GM23248 (cell line): ENCODE measurements at regions not wholly inside any gene's neighbourhood (a gene's known extent, or its start where the extent isn't known, plus 50 kb on each side); places are given as distances from the start of the nearest gene placed in this dataset.

ENCODE experiments used
- DNase-seq: peaks from one replicate; pipeline ENCODE4 v3.0.0-alpha.2; 2015
- H2AFZ ChIP-seq: fragments of 200-600 bp; sonication (generic); 2 replicates; pipeline ENCODE4 v1.6.1; 2016; ENCODE audit warnings: antibody characterized with exemption
- H3F3A ChIP-seq: fragments of 200-600 bp; sonication (generic); 2 replicates; pipeline ENCODE4 v1.6.1; 2016; ENCODE audit warnings: mild to moderate bottlenecking, antibody characterized with exemption, mixed run types; ENCODE audit not compliant: insufficient read depth
- H3K27ac ChIP-seq: fragments of 200-600 bp; sonication (generic); 2 replicates; pipeline ENCODE4 v1.5.1; 2016; ENCODE audit warnings: mild to moderate bottlenecking
- H3K27me3 ChIP-seq: fragments of 200-600 bp; sonication (generic); replicated peaks from 2 replicates; pipeline ENCODE4 v1.6.1; 2016; ENCODE audit warnings: mild to moderate bottlenecking; ENCODE audit not compliant: insufficient read depth
- H3K36me3 ChIP-seq: fragments of 200-600 bp; sonication (generic); 2 replicates; pipeline ENCODE4 v1.6.1; 2016; ENCODE audit warnings: low read depth, mild to moderate bottlenecking
- H3K4me1 ChIP-seq: fragments of 200-600 bp; sonication (generic); 2 replicates; pipeline ENCODE4 v1.6.1; 2016; ENCODE audit warnings: mild to moderate bottlenecking; ENCODE audit not compliant: insufficient read depth
- H3K4me2 ChIP-seq: fragments of 200-600 bp; sonication (generic); one replicate; pipeline ENCODE4 v1.6.1; 2016; ENCODE audit warnings: mild to moderate bottlenecking; ENCODE audit not compliant: unreplicated experiment
- H3K4me3 ChIP-seq: fragments of 200-600 bp; sonication (generic); 2 replicates; pipeline ENCODE4 v1.5.1; 2016; ENCODE audit warnings: mild to moderate bottlenecking
- H3K79me2 ChIP-seq: fragments of 200-600 bp; sonication (generic); 2 replicates; pipeline ENCODE4 v1.6.1; 2016; ENCODE audit warnings: mild to moderate bottlenecking; ENCODE audit not compliant: insufficient read depth
- H3K9ac ChIP-seq: fragments of 200-600 bp; sonication (generic); 2 replicates; pipeline ENCODE4 v1.6.1; 2016; ENCODE audit warnings: mild to moderate bottlenecking
- H3K9me2 ChIP-seq: fragments of 200-600 bp; sonication (generic); 2 replicates; pipeline ENCODE4 v1.6.1; 2016; ENCODE audit warnings: mixed run types, mild to moderate bottlenecking, moderate library complexity; ENCODE audit not compliant: insufficient read depth
- H3K9me3 ChIP-seq: fragments of 200-600 bp; sonication (generic); one replicate; pipeline ENCODE4 v1.6.1; 2017; ENCODE audit warnings: low read depth
- H4K20me1 ChIP-seq: fragments of 200-600 bp; sonication (generic); 2 replicates; pipeline ENCODE4 v1.6.0; 2016; ENCODE audit not compliant: insufficient read depth
- EZH2 ChIP-seq: fragments of 200-600 bp; sonication (generic); IDR thresholded peaks from 2 replicates; pipeline ENCODE4 v1.6.1; 2018; ENCODE audit warnings: antibody characterized with exemption, mild to moderate bottlenecking; ENCODE audit not compliant: insufficient read depth, poor library complexity, severe bottlenecking
- EZH2phosphoT487 ChIP-seq: fragments of 200-600 bp; sonication (generic); IDR thresholded peaks from 2 replicates; pipeline ENCODE4 v1.6.1; 2018; ENCODE audit warnings: antibody characterized with exemption, moderate library complexity, mild to moderate bottlenecking, low read depth; ENCODE audit not compliant: insufficient read depth
- WGBS, 2 experiments: methylation state at CpG; one replicate each; pipeline ENCODE4 v1.1.6; 2015 to 2017; ENCODE audit warnings: low lambda C conversion rate in 2 of 2, low coverage in 1 of 2; ENCODE audit errors: missing lambda C conversion rate in 2 of 2; 5-methylcytosine and 5-hydroxymethylcytosine counted together
- in situ Hi-C: fragments of 300-500 bp; cut with MboI; formaldehyde crosslinking; loops from 2 replicates; pipeline ENCODE4 v1.15.0; 2020

- no peaks in the 10 kb centered on the region for H3K9me2 ChIP-seq
- no peak overlapping the region for H3K9ac ChIP-seq
- in situ Hi-C loops, result loop anchor here (25.0 kb wide), 1 partner anchor 1047 kb away; no protein-coding TSS in a partner anchor
- no peaks in the 10 kb centered on the region for H3K4me1 ChIP-seq
- no peak for DNase-seq
- H3K36me3 ChIP-seq, result no peaks in the 10 kb centered on the region
- no peak overlapping the region for H3K4me3 ChIP-seq
- no peak overlapping the region for H2AFZ ChIP-seq
- H4K20me1 ChIP-seq, result no peaks in the 10 kb centered on the region
- H3K79me2 ChIP-seq, result no peaks in the 10 kb centered on the region
- H3K9me3 ChIP-seq, result no peaks in the 10 kb centered on the region
- H3K27me3 ChIP-seq, result no peaks in the 10 kb centered on the region
- no peaks in the 10 kb centered on the region for H3F3A ChIP-seq
- H3K27ac ChIP-seq, result no peak overlapping the region
- WGBS, 2 experiments, result 92 to 97% methylated on average over 5 of the region's 5 CpGs
- TF ChIP-seq EZH2phosphoT487 (no peak), EZH2 (no peak)
- no peak overlapping the region for H3K4me2 ChIP-seq
Measured at GRCh38 chr2:235140801-235141081, 188.9 kb downstream of the SH3BP4 start.

GRCh38 chr2:235141411-235142128, 189.8 kb downstream of the SH3BP4 start:
- in situ Hi-C loops, result loop anchor here (25.0 kb wide), 1 partner anchor 1046 kb away; no protein-coding TSS in a partner anchor
- Histone ChIP-seq H3K27ac (no peak overlapping the region), H4K20me1 (no peaks in the 10 kb centered on the region), H3K9ac (no peak overlapping the region), H3K4me3 (no peak overlapping the region), H3K9me3 (no peaks in the 10 kb centered on the region), H3K4me2 (no peak overlapping the region), H3F3A (no peaks in the 10 kb centered on the region), H2AFZ (no peak overlapping the region), H3K27me3 (no peaks in the 10 kb centered on the region), H3K36me3 (no peaks in the 10 kb centered on the region), H3K4me1 (no peaks in the 10 kb centered on the region), H3K79me2 (no peaks in the 10 kb centered on the region), H3K9me2 (no peaks in the 10 kb centered on the region)
- DNase-seq, result no peak
- 86 to 91% methylated on average over 12 of the region's 12 CpGs for WGBS, 2 experiments
- TF ChIP-seq EZH2 (no peak), EZH2phosphoT487 (no peak)

- 33 to 44% methylated on average over 4 of the region's 4 CpGs for WGBS, 2 experiments
- Histone ChIP-seq H3K9me3 (no peaks in the 10 kb centered on the region), H4K20me1 (no peaks in the 10 kb centered on the region), H3K27me3 (no peaks in the 10 kb centered on the region), H3F3A (no peaks in the 10 kb centered on the region), H3K9ac (no peak overlapping the region), H3K9me2 (no peaks in the 10 kb centered on the region), H3K36me3 (no peaks in the 10 kb centered on the region), H3K4me3 (no peak overlapping the region), H3K4me2 (no peak overlapping the region), H3K79me2 (no peaks in the 10 kb centered on the region), H3K27ac (no peak overlapping the region), H3K4me1 (no peaks in the 10 kb centered on the region), H2AFZ (no peak overlapping the region)
- TF ChIP-seq EZH2 (no peak), EZH2phosphoT487 (no peak)
- in situ Hi-C loops, result loop anchor here (25.0 kb wide), 1 partner anchor 1045 kb away; no protein-coding TSS in a partner anchor
- DNase-seq, result no peak
Measured at GRCh38 chr2:235142601-235143000, 190.8 kb downstream of the SH3BP4 start.

- in situ Hi-C loops, result loop anchor here (25.0 kb wide), 1 partner anchor 1044 kb away; no protein-coding TSS in a partner anchor
- H2AFZ ChIP-seq, result no peak overlapping the region
- H3K27me3 ChIP-seq, result no peaks in the 10 kb centered on the region
- H3K4me3 ChIP-seq, result no peak overlapping the region
- H4K20me1 ChIP-seq, result no peaks in the 10 kb centered on the region
- no peaks in the 10 kb centered on the region for H3K36me3 ChIP-seq
- no peak overlapping the region for H3K9ac ChIP-seq
- no peaks in the 10 kb centered on the region for H3K9me2 ChIP-seq
- 79 to 84% methylated on average over 2 of the region's 2 CpGs for WGBS, 2 experiments
- no peak for TF ChIP-seq EZH2
- TF ChIP-seq EZH2phosphoT487, result no peak
- no peak for DNase-seq
- no peak overlapping the region for H3K27ac ChIP-seq
- H3K4me1 ChIP-seq, result no peaks in the 10 kb centered on the region
- no peaks in the 10 kb centered on the region for H3F3A ChIP-seq
- H3K79me2 ChIP-seq, result no peaks in the 10 kb centered on the region
- H3K9me3 ChIP-seq, result no peaks in the 10 kb centered on the region
- H3K4me2 ChIP-seq, result no peak overlapping the region
Measured at GRCh38 chr2:235143789-235144188, 192.0 kb downstream of the SH3BP4 start.
